Gastrocnemius medialis (tissue), 4 donors: ENCODE measurements at regions not wholly inside any gene's neighbourhood (a gene's known extent, or its start where the extent isn't known, plus 50 kb on each side); places are given as distances from the start of the nearest gene placed in this dataset.

ENCODE experiments used
- ATAC-seq, 2 donors: fragments of 150-250 bp; one replicate each; pipeline ENCODE4 v1.9.1; 2016
- DNase-seq, 2 donors: peaks; one replicate each; pipeline ENCODE4 v3.0.0-alpha.2; 2019
- H3K27ac ChIP-seq, 4 donors: fragments of 200-600 bp; sonication (generic); 1 replicate in 1 of 4; 2 replicates in 3 of 4; pipeline ENCODE4 v1.5.1; 2016 to 2018; ENCODE audit warnings: mild to moderate bottlenecking in 2 of 4, moderate library complexity in 1 of 4
- H3K27me3 ChIP-seq, 3 donors: fragments of 200-600 bp; sonication (generic) in 2 of 3; 1 replicate in 1 of 3; 2 replicates in 2 of 3; pipeline versions ENCODE4 v1.5.1 to v1.6.0; 2016 to 2019; ENCODE audit warnings: mild to moderate bottlenecking in 1 of 3, moderate library complexity in 1 of 3
- H3K36me3 ChIP-seq, 2 donors: fragments of 200-600 bp; sonication (generic) in 1 of 2; one replicate each; pipeline ENCODE4 v1.5.1; 2017 to 2018
- H3K4me1 ChIP-seq, 2 donors: fragments of 200-600 bp; sonication (generic) in 1 of 2; one replicate each; pipeline ENCODE4 v1.5.1; 2016 to 2017; ENCODE audit warnings: mild to moderate bottlenecking in 2 of 2
- H3K4me3 ChIP-seq, 4 donors: fragments of 200-600 bp; sonication (generic) in 3 of 4; 1 replicate in 1 of 4; 2 replicates in 3 of 4; pipeline ENCODE4 v1.5.1; 2016 to 2019; ENCODE audit warnings: mild to moderate bottlenecking in 2 of 4
- H3K9me3 ChIP-seq, 3 donors: fragments of 200-600 bp; sonication (generic) in 2 of 3; 1 replicate in 1 of 3; 2 replicates in 2 of 3; pipeline ENCODE4 v1.5.1; 2016 to 2019
- POLR2A ChIP-seq, 2 donors: fragments of 450-650 bp; IDR thresholded peaks; one replicate each; pipeline ENCODE4 v1.6.1; 2017; ENCODE audit warnings: antibody characterized with exemption in 2 of 2, mild to moderate bottlenecking in 2 of 2, moderate library complexity in 2 of 2
- in situ Hi-C, 4 donors: fragments of 200-750 bp; cut with MboI; loops; one replicate each; pipeline versions ENCODE4 v1.15.0 to v1.8.0; 2017; ENCODE audit warnings: low sequenced_read_pairs in 4 of 4
- intact Hi-C: fragments of 100-400 bp; cut with DNase I; formaldehyde crosslinking; loops from one replicate; pipeline ENCODE4 v1.15.1; 2023; ENCODE audit warnings: low total_unique reads
- TF ChIP-seq, protein P1 (sequence below), 5 experiments: fragments of 450-650 bp in 3 of 5; fragments of 200-600 bp in 2 of 5; sonication (generic) in 2 of 5; IDR thresholded peaks in 4 of 5; conservative IDR thresholded peaks in 1 of 5; 1 replicate in 4 of 5; 2 replicates in 1 of 5; pipeline ENCODE4 v1.5.1; 2016 to 2019; ENCODE audit warnings: antibody characterized with exemption in 5 of 5, mild to moderate bottlenecking in 3 of 5, moderate library complexity in 3 of 5

DNA sequence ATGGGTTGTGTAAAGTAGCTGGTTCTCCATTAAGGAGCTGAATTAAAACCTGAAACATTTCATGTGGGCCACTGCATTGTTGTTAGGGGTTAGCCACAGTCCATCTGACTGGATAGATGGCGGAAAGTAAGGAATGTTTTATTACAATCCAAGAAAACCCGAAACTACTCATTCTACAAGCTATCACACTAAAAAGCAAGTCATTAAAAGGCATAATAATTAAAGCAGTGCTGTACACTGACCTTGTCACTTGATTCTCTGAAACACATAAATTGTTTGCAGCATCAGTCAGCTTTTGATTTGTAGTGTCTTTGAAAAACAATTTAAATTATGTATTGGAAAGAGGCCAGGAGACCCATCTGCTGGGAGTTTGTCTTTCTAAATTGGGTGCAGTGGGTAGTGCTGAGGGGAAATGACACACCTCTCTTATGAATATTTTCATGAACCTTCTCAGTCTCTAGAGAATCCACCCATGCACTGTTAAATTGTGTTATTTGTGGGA, 75.7 kb upstream of the ANK2 start:
- Histone ChIP-seq H3K4me3 (no peak overlapping the region), H3K27ac (no peak overlapping the region), H3K27me3 (no peaks in the 10 kb centered on the region), H3K36me3 (no peaks in the 10 kb centered on the region), H3K9me3 (no peaks in the 10 kb centered on the region), H3K4me1 (no peaks in the 10 kb centered on the region)
- in situ Hi-C loops = no loop called here
- ATAC-seq = no peak
- no peak for TF ChIP-seq POLR2A (IDR thresholded peaks at IDR 0.05)
- TF ChIP-seq, protein P1, sequence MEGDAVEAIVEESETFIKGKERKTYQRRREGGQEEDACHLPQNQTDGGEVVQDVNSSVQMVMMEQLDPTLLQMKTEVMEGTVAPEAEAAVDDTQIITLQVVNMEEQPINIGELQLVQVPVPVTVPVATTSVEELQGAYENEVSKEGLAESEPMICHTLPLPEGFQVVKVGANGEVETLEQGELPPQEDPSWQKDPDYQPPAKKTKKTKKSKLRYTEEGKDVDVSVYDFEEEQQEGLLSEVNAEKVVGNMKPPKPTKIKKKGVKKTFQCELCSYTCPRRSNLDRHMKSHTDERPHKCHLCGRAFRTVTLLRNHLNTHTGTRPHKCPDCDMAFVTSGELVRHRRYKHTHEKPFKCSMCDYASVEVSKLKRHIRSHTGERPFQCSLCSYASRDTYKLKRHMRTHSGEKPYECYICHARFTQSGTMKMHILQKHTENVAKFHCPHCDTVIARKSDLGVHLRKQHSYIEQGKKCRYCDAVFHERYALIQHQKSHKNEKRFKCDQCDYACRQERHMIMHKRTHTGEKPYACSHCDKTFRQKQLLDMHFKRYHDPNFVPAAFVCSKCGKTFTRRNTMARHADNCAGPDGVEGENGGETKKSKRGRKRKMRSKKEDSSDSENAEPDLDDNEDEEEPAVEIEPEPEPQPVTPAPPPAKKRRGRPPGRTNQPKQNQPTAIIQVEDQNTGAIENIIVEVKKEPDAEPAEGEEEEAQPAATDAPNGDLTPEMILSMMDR (IDR thresholded peaks at IDR 0.05 in 4 of 5, conservative IDR thresholded peaks at IDR 0.05 in 1 of 5) = no peak
- intact Hi-C loops = no loop called here
- no peak for DNase-seq

DNA sequence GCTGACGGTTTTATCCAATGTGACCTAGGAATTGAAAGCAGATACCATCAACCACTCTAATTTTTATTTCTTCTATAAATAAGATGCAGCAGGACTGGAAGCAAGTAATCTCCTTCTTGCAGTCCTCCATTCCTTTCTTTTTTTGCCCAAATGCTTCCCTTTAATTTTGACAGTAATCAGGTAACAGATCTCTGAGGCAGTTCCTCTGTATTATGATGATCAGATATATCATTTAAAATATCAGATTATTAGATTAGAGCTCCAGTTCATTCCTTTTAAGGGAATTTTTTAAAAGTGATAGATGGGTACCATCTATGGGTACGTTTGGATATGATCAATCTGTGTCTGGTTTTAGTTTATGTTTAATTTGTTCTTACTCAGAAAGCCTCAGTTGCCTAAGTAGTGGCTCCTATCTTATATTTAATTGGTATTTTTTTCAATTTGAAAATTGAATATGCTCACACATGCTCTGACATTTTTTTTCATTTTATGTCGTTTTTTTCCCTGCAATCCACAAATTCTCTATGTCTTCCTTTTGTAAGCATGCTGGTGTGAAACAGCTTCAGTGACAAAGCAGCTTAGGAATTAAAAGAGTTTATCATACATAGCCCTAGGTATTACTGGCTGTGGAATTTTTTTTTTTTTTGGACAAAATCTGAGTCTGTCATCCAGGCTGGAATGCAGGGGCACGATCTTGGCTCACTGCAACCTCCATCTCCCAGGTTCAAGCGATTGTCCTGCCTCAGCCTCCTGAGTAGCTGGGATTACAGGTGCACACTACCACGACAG, 73.7 kb upstream of the ANK2 start:
- Histone ChIP-seq H3K27ac (no peak overlapping the region), H3K27me3 (no peaks in the 10 kb centered on the region), H3K9me3 (no peaks in the 10 kb centered on the region), H3K36me3 (no peaks in the 10 kb centered on the region), H3K4me1 (no peaks in the 10 kb centered on the region), H3K4me3 (no peak overlapping the region)
- DNase-seq (no peak), ATAC-seq (no peak)
- intact Hi-C loops (no loop called here), in situ Hi-C loops (no loop called here)
- no peak for TF ChIP-seq POLR2A (IDR thresholded peaks at IDR 0.05)
- TF ChIP-seq, protein P1 (IDR thresholded peaks at IDR 0.05 in 4 of 5, conservative IDR thresholded peaks at IDR 0.05 in 1 of 5) = no peak

DNA sequence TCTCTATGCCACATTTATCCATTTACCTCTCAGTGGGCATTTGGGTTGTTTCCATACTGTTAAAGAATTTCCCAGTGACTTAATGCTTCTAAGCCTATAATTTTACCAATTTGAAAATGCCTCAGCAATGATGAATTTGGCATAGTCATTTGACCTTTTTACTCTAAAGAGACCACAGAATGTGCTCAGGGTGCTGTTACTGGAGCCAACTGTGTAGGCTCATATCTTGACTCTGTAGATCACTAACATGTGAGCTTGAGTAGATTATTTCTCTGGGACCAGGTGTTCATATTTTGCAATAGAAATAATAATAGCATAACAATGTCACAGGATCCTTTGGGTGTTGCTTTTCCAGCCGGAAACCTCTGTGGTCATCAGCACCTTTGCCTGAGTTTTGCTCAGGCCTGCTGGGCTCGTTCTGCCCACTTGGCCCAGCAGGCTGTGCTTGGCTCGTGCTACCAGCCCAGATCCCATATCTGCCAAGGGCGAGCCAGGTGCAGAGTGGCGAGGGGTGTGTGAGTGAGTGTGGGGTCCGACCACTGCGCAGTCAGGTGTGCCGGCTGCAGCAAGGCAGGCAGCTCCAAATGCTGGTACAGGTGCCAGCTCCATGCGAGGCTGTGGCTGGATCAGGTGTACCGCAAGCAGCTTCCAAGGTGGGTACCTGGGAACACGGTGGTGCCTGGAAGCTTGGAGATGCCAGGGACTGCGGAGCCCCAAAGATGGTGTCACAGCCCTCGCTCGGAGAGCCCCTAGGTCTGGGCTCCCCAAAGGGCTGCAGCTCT, 70.6 kb upstream of the ANK2 start:
- no peak overlapping the region for H3K4me3 ChIP-seq
- no peak for ATAC-seq
- no peak for TF ChIP-seq POLR2A (IDR thresholded peaks at IDR 0.05)
- TF ChIP-seq, protein P1 (IDR thresholded peaks at IDR 0.05 in 4 of 5, conservative IDR thresholded peaks at IDR 0.05 in 1 of 5) = no peak
- H3K27ac ChIP-seq = no peak overlapping the region
- no peak for DNase-seq
- H3K4me1 ChIP-seq = no peaks in the 10 kb centered on the region
- no peaks in the 10 kb centered on the region for H3K36me3 ChIP-seq
- intact Hi-C loops (no loop called here), in situ Hi-C loops (no loop called here)
- no peaks in the 10 kb centered on the region for H3K9me3 ChIP-seq
- H3K27me3 ChIP-seq = no peaks in the 10 kb centered on the region

DNA sequence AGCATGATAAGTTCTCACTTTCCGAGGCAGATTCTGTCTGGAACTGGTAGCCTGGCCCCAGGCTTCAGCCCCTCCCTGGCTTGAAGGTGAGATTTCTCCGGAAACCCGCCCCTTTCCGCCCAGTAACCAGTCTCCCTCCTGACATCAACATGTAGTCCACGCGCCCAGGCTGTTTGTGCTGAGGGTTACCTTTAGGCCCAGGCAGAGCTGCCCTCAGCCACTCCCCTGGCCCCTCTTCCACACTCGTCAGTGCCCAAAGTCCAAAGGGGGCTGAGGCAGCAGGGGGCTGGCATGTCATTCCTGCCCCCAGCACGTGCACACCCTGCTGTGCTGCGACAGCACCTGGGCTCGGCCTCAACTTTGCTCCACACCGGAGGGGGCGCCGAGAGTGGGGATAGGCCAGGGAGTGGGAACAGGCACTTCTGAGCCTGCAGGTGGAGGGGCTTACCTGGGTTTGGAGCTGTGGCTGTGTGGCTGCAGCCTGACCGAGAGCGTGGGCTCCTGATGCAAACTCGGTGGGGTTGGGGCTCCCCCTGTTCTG, 69.5 kb upstream of the ANK2 start:
- intact Hi-C loops = no loop called here
- no peaks in the 10 kb centered on the region for H3K9me3 ChIP-seq
- TF ChIP-seq, protein P1 (IDR thresholded peaks at IDR 0.05 in 4 of 5, conservative IDR thresholded peaks at IDR 0.05 in 1 of 5) = no peak
- TF ChIP-seq POLR2A (IDR thresholded peaks at IDR 0.05) = no peak
- ATAC-seq (no peak), DNase-seq (no peak)
- H3K4me1 ChIP-seq = no peaks in the 10 kb centered on the region
- H3K27me3 ChIP-seq = no peaks in the 10 kb centered on the region
- no peak overlapping the region for H3K4me3 ChIP-seq
- no peak overlapping the region for H3K27ac ChIP-seq
- in situ Hi-C loops = no loop called here
- no peaks in the 10 kb centered on the region for H3K36me3 ChIP-seq
